GM18858 (cell line): ENCODE measurements at regions not wholly inside any gene's neighbourhood (a gene's known extent, or its start where the extent isn't known, plus 50 kb on each side); places are given as distances from the start of the nearest gene placed in this dataset.
A peak's percentile ranks its signal among the peaks of the same experiment; 100 is the strongest.
"Not testable (repeated sequence)": the region's sequence is repeated elsewhere in the genome, so short reads cannot be mapped to it uniquely, and the experiment has no call there.

ENCODE experiments used
- ATAC-seq: cut with Tn5 transposase; IDR thresholded peaks from one replicate; pipeline ENCODE4 v1.9.1; 2021; ENCODE audit not compliant: unreplicated experiment

GRCh38 chr14:37974421-37974820 is 233.3 kb upstream of the SSTR1 start:
- no peak for ATAC-seq

DNA sequence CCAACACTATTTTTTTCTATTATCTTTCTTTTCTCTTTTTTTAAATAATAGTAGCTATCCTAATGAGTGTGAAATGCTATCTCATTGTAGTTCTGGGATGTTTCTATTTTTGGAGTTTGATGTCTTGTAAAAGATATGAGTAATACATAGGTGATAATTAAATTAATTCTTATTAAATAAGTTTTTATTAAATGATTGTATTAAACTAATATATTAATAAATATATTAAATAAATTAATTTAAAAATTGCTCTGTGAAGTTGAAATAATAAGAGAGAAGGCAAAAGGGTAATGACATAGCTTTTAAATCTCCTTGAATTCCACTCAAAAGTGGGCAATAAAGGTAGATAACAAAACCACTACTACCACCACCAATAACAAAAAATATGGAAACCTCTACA is 230.2 kb upstream of the SSTR1 start:
- ATAC-seq, result no peak

DNA sequence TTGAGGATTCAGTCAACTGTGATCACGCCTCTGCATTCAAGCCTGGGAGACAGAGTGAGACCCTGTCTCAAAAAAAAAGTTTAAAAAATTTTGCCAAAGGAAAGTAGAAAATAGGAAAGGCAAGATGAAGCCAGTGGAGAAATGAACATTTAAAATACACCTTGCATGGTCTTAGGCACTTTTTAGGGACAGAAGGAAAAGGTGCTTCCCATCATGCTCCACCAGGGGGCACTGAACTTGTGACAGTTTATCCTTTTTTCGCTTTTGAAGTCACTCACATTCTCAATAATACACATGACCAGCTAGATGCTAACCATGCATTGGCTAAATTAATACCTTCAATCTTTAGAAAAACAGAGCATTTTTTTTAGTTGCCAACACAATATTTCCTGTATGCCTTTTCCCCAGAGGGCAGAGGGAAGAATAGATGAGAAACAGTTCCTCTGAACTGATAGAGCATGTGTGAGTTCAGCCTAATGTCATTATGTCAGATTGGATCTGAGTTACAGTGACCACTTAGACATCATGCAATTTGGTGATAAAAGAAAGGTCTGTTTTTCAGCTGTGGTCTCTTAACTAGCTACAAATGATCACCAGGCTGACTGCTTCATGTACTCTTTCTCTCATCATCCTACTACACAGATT is 221.8 kb upstream of the SSTR1 start:
- peak; percentile 47 for ATAC-seq

GRCh38 chr14:37988472-37988871 is 219.2 kb upstream of the SSTR1 start:
- ATAC-seq, result no peak

GRCh38 chr14:37991027-37991426 is 216.7 kb upstream of the SSTR1 start:
- no peak for ATAC-seq

- ATAC-seq, result no peak
Observed at GRCh38 chr14:37992499-37992898, 215.2 kb upstream of the SSTR1 start.

GRCh38 chr14:37994846-37995372 is 212.8 kb upstream of the SSTR1 start:
- ATAC-seq, result no peak

- no peak for ATAC-seq
Observed at GRCh38 chr14:37997017-37997416, 210.7 kb upstream of the SSTR1 start.

GRCh38 chr14:38000340-38000739 is 207.4 kb upstream of the SSTR1 start:
- no peak for ATAC-seq

- ATAC-seq, result no peak
Observed at GRCh38 chr14:38001501-38001900, 206.2 kb upstream of the SSTR1 start.

- no peak for ATAC-seq
Observed at GRCh38 chr14:38003746-38004609, 203.7 kb upstream of the SSTR1 start.

- ATAC-seq, result no peak
Observed at GRCh38 chr14:38004610-38004879, 203.2 kb upstream of the SSTR1 start.

DNA sequence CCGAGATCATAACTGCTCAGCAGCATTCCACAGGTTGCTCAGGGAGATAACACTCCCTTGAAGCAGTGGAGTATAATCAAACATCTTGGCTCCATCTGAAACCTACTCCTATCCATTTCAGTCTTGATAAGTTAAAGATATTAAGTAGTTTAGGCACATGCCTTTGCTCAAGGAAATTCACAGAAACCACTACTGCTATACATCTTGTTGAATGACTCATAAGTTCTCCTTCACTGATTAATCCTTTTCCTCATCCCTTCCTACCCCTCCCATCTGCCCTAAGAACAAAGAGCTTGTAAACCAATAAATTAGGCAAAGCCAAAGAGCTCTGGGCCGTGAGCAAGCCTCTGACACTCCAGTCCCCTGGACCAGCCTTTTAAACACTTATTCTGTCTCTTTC is 196.5 kb upstream of the SSTR1 start:
- not testable (repeated sequence) for ATAC-seq

DNA sequence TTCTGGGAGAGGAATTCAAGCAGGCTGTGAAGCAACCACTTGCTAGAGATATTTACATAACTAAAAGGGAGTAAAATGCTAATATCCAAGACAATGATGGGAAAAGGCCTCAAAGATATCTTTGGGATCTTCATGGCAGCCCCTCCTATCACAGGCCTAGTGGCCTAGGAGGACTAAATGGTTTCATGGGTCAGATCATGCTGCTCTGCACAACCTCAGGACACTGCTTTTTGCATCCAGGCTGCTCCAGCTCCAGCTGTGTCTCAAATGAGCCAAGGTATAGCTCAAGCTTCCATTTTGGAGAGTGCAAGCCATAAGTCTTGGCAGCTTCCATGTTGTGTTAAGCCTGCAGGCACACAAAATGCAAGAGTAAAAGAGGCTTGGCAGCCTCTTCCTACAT is 195.6 kb upstream of the SSTR1 start:
- no peak for ATAC-seq

DNA sequence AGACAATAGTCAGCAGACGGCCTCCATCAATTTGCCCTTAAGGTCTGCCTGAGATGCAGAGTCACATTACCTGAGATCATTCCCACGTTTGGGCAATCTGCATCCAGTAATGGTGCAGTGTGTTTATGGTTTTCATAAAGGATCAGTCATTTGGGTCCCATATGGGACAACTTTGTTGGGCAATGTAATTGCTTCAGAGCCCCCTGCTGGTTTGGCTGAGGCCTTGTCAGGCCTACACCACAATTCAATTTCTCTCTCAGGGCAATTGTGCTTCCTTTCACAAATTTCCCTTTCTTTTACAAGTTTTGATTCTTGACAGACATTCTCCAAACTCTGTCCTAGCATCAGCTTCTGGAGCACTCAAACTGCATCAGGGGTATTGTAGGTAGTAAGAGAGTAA is 191.2 kb upstream of the SSTR1 start:
- no peak for ATAC-seq

GRCh38 chr14:38021861-38022260 is 185.8 kb upstream of the SSTR1 start:
- no peak for ATAC-seq

- ATAC-seq, result no peak
Observed at GRCh38 chr14:38022775-38023174, 184.9 kb upstream of the SSTR1 start.

- no peak for ATAC-seq
Observed at GRCh38 chr14:38038171-38038570, 169.5 kb upstream of the SSTR1 start.

DNA sequence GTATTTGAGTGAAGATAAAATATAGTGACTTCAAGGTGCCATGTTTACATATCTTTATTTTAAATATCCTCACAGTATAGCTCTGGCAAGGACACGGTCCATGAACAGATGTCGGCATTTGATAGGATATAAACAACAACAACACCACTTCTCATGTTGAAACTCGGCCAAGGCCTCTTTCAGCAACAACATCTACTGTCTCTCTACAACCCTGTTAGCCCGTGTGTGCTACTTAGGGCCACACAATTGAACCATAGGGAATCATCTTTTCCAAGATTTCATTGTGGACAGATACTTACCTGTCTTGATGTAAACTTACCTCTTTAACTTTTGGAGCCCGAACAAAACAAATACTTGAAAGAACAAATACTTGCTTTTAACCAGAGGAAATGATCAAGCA is 168.7 kb upstream of the SSTR1 start:
- no peak for ATAC-seq

DNA sequence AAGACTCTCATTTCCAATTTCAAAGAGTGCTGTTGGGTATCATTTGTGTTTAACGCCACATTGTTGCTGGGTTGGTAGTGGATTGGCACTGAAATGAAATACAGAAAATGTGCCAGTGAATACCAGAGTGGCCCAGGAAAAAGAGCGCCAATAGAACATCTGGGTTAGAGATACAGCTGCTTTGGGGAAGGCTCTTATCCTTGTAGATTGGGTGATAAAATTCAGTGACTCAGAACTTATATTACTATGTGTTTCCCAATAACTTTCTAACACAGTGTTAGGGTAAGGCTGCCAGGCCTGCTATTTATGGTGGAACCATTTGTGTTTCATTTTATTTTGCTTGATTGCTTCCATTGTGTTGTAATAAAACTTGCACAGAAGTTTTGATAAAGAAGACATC is 168.2 kb upstream of the SSTR1 start:
- no peak for ATAC-seq

GRCh38 chr14:38040411-38040810 is 167.3 kb upstream of the SSTR1 start:
- no peak for ATAC-seq

DNA sequence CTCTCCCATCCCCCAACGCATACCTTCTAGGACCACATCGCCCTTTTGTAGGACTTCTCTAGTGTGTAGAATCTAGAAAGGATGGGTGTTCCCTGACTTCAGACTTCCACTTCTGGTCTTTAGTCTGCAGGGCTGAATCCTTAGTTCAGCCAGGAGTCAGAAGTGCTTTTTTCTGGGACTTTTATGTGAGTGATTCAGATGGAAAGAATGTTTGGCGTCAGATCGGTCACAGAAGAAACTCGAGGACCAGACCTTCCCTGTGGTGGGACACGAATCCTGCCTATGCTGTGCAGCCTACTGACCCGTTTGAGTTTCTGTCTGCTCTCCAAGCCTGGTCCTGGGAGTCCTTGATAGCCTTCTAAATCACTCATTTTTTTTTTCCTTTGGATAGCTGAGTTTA is 165.4 kb upstream of the SSTR1 start:
- no peak for ATAC-seq

DNA sequence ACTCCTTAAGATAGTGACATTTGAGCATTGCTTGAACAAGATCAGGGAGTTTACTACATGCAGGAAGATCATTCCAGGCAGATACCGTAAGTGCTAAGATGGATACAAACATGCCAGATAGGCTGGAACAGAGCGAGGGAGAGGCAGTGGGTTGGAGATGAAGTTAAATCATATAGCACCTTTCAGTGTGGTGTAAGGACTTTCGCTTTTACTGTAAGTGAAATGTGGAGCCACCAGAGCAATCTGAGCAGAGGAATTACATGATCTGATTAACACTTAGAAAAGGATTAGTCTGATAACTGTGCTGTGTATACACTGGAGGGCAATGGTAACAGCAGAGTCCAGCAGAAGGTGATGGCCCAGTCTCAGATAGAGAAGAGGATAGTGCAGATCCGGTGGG is 163.0 kb upstream of the SSTR1 start:
- no peak for ATAC-seq
